Retina (tissue), 1 donor: ENCODE measurements at regions not wholly inside any gene's neighbourhood (a gene's known extent, or its start where the extent isn't known, plus 50 kb on each side); places are given as distances from the start of the nearest gene placed in this dataset.
"Not testable (repeated sequence)": the region's sequence is repeated elsewhere in the genome, so short reads cannot be mapped to it uniquely, and the experiment has no call there.

Experiments
- DNase-seq: peaks from one replicate; pipeline ENCODE4 v3.0.0-alpha.2; 2016

DNA sequence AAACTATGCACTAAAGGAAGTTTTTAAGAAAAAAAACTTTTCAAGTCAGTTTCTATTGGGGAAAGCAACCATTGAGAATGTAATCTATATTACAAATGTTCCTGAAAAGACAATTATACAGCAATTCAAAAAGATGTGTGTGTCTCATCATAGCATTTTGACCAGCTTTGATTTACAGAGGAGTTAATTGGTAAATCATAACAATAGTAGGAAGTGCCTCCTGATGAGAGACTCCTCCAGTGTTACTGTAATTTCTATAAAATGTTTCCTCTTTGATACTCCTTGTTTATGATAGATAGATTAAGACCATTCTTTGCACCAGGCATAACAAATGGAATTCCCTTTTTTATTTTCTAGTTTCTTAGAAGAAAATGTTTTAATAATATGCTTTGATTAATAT, 249.9 kb downstream of the CALCRL start:
- DNase-seq, result no peak

DNA sequence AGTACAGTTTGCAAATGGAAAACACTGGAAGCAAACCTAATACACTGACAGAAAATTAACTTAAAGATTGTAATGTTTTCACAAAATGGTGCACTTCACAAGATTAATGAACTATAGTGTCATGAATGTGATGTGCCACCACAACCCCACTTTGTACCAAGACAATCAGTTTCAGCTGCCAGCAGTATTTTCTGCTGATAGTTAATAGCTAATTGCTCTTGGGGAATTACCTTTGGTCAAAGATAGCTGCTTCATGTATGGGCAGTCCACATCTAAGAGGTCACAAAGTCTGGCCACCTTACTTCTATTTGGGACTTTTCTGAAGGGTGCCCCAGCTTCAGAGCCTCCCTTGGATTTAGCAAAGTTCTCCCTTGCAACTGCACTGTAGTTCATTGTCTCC, 254.0 kb downstream of the CALCRL start:
- no peak for DNase-seq

DNA sequence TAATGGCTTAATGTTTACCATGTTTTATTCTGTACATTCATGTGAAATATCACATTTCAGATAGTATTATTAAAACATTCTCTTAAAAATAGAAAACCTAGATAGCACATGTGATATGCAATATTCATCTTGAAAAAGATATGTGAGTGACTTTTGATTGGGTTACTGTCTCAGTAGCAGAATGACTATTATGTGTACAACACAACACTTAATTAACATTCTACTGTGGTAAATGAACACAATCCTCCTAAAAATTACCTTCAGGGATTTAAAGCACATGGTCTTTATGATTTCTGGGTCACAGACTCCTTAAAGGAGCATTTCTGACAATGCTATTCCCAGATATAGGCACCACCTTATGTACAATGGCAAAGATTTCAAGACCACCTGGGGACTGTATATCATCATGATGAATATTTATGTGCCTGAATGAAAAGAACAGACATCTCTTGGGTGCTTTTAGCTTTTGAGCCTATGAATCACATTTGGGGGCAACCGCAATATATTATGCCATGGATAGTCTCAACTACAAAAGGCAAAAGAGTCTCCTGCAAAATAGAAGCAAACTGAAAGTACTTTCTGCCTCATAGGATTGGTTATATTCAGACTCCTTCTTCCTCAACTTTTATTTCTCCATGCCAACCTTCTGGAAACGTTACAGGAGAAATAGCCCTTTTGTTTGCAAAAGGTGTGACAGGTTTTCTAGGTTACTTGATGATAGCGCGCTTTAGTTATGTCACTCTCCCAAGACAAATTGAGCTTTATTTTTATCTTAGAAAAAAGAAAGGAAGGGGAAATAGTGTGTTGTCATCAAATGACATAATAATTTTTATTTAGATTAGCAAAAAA, 259.0 kb downstream of the CALCRL start:
- DNase-seq, result no peak

DNA sequence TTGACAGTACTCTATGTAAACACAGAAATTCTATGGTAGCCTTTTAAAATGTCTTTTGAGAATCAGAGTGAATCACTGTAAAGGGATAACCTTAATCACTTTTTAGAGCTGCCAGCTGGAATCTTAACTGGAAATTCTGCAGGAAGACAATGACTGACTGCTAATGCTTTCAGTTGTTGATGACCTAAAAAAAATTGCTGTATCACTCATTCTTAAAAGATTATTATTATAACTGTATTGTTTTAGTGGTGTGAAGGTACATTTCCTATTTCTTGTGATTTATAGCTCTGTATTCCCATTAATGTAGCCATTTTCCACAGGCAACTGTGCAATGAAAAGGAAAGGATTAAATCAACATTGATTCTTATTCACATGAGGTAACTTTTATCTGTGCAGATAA, 260.5 kb downstream of the CALCRL start:
- no peak for DNase-seq

DNA sequence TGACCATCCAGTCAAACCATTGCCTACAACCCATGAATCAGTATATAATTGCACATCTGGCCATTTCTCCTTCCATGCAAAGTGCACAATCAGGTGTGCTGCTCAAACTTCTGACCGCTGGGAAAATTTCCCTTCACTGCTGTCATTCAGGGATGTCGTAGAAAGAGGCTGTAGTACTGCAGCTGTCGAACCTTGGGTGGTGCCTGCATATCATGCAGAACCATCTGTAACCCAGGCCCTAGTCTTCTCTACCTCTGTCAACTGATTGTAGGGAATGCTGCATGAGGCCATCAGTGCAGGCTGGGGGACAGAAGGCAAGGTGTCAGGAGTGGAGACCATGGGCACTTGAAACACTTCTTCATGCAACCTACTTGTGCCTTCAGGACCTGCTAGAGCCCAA, 267.5 kb downstream of the CALCRL start:
- DNase-seq, result no peak

DNA sequence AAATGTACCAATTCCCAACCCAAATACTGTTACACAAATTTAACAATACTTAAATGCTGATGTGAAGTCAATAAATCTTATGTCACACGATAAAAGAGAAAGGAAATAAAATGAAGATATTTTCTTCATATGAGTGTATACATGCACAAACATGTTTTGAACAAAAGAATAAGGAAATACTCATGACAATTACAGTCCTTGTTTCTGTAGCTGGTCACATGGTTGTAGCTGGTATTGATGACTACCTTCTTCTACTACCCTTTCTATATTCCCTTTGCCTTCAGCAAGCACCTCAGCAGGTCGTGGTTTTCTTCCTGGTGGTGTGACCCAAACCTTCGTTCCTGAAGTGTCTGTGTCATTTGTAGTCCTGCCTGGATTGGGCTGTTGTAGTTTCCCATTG, 269.2 kb downstream of the CALCRL start:
- DNase-seq, result not testable (repeated sequence)

DNA sequence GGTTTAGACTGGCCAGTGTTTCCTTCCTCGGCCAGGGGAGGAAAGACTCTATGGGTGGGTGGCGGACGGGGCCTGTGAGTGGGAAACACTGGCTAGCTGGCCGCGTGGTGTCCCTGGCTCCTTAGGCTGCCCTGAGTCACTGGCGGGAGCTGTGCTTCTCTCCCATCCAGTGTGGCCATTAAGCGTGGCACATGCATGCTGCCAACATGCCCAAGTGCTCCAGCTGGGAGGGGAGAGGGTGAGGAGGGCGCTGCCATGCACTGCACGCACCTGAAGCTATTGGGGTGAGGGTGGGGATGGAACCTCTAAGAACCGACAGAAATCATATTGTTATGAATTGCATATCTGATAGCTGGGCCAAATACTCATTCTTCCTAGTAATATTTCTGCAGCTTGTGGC, 270.8 kb downstream of the CALCRL start:
- DNase-seq, result no peak

DNA sequence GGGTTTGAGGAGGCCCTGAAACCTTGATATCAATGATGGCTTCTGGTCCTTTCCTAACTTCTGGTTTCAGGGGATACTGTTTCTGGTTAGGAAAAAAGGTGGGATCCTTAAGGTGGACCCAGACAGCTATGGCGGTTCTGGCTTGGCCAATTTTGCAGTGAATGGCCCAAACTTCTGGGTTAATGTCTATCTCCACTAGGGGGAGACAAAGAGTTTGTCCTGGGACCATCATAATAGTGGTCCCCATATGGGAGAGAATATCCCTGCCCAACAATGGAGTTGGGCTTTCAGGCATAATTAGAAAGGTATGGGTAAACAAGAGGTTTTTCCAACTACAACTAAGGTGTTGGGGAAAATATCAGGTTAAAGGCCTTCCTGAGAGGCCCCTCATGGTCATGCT, 273.5 kb downstream of the CALCRL start:
- DNase-seq, result no peak

DNA sequence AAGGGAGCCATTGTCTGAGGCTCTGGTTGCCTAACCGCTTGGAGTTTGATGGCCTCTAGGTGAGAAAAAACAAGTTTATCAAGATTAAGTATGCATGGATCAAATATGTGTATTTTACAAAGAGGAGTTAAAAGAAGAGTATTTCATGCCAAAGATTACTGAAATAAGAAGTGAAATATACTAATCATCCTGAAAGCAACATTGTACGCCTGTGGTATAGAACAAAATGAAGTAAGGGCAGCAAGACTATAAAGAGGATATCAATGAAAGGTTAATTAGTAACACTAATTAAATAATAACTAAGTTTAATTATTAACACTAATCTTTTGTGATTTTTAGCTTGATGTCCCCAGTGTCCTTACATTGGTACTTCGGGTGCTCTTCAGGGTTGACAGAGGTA, 276.7 kb downstream of the CALCRL start:
- no peak for DNase-seq

DNA sequence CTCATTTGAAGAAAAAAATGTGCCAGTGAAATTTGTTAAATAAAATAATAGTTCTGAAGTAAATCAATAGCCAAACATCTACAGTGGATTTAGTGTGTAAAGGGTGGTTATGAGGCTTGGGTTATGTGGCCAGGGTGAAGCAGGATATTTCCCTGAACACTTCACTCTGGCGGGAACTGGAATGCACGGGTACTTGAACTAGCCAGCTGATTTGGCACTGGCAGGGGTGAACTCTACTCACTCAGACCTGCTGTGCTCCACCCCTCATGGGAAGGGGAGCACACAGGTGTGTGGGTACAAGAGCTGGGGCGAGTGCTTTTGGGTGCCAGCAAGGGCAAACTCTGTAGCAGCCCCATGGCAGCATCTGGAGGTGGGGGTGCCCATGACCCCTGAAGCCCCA, 278.2 kb downstream of the CALCRL start:
- no peak for DNase-seq

DNA sequence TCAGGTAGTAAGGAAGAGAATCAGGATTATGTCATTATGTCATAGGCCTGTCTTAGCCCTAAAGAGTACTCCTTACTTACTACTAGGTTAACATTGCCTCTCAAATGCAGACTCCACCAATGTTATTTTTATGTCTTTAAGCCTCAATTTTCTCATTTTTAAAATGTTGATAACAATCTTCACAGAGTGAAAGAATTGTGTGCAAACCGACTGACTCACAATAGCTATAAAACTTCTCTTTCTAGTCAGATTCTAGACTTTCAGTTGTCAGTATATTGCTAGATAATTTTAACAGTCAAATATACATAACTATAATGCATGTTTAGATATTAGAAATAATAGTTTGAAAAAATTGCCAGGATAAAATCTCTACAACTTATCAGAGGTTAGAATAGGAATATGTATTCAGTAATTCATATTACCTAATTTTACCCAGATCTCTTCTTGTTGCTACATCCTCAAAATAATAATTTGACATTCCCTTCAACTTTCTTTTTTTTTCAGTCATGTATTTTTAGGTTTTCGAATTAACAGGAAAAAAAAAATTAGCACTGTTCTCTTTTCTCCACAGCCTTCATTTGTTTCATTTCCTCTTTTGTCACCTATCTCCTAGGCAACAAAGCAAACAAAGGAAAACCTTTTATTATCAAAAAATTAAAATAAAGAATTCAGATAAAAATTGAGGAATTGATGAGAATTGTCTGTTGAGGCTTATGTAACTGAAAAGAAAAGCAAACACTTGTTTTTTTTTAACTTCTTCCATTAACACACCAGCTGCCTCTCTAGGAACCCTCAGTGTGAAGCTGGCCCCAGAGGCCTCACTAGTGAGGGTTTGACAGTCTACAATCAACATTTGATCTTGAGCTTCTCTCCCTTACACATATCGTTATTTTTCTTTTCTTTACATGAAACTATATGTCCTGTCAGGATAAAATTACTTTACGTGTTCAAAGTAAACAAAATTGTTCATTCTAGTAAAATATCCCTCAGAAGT, 279.0 kb downstream of the CALCRL start:
- DNase-seq, result peak; percentile 25

DNA sequence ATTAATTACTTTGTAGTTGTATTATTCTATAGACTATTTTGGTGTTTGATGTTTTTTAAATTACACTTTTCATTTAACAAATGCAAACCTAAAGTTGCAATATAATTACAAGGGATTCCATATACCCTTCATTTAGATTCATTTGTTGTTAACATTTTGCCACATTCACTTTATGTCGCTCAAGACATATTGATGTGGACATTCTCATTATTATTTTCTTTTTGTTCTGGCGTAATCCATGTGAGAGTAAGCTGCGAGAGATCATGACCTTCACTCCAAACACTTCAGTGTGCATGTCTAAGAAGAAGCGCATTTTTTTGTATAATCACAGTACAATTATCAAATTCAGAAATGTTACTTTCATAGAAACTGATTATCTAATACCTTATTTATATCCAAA, 280.6 kb downstream of the CALCRL start:
- DNase-seq, result peak; percentile 33

DNA sequence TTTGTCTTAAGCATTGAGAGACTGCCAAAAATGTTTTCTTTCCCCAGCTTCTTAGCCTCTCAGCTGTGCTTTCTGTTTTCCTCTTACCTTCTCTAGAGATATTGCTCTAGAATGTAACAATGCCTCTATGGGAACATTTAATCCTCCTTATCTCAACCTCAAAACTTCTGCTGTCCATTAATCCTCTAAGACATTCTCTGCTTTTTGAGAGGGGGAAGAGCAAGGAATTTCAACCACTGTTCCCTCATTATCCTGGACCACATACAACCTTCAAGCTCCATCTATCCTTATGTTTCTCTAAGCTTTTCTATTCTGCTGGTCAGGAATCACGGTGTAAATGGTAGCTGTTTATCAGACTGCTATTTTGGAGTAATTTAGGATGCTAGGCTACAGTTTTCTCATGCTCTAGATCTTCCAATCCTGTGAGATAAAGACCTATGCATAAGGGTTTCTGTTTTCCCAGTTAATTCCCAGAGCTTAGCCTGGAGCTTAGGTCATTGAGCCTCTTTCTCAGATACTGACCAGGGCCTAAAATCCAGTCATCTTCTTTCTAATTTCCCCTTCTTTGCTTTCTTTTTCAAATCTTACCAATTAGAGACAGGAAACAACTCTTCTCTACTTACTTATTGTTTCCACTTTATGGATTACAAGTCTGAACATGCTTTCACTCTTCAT, 282.0 kb downstream of the CALCRL start:
- peak; percentile 6 for DNase-seq

DNA sequence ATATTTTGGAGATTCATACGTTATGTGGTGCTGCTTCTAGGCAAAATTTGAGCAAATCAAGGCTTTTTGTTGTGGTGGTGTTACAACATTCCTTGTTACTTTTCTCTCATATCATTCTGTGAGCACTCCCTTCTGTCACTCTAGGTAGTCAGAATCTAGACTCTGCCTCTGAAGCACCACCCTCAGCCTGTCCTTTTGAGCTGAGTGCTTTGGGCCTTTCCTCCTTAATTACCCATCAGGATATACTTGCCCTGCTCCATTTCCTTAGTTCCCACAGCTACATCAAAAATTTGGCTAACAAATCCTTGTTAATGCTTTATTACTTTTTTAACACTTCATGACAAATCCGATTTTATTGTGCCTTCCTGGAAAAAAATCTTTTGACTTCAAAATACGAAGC, 289.6 kb downstream of the CALCRL start:
- DNase-seq, result no peak

DNA sequence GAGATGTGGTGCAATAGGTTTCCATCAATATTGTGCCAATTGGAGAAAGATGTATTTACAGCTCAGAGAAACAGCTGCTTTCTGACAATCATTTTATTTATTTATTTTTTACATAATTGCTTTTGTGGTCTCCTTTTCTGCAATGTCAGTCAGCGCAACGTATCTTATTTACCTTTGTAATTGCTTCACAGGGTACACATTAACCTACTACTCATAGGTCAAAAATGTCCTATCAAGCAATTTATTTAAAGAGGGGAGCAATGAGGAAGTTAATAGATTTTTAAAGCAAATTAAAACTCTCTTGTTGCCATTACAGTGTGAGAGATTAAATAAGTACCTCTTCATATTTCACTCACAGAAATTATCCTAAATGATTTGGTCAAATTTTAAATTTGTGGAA, 291.0 kb downstream of the CALCRL start:
- DNase-seq, result no peak

DNA sequence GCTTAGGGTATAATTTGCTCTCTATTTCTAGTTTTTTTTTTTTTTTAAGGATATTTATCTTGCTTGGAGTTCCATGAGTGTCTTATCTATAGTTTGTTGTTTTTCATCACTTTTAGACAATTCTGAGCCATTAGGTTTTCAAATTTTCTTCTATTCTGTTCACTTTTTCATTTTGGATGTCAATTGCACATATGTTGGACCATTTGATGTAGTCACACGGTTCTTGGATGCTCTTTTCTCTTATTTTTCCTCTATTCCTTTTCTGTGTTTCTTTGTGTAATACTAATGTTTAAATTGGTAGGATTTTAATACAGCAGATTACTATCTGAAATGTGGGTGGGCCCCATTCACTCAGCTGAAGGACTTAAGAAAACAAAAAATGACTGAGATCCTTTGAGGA, 292.6 kb downstream of the CALCRL start:
- no peak for DNase-seq

DNA sequence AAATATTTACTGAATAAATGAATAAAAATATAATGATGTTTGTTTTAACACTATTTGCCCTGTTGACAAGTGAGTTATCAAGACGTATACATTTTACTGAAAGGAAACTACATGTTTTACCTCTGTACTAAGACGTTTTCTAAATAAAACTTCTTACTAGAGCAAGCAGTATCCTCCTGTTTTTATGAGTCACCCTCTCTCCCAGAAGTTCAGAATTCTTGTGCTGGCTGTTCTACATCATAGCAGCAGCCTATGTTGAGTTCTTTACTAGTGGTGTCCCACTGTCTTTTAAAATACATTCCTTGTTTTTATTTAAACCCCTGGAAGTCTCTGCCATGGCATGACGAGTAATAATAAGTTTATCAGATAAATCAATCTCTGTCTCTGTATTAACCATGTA, 297.4 kb downstream of the CALCRL start:
- no peak for DNase-seq

DNA sequence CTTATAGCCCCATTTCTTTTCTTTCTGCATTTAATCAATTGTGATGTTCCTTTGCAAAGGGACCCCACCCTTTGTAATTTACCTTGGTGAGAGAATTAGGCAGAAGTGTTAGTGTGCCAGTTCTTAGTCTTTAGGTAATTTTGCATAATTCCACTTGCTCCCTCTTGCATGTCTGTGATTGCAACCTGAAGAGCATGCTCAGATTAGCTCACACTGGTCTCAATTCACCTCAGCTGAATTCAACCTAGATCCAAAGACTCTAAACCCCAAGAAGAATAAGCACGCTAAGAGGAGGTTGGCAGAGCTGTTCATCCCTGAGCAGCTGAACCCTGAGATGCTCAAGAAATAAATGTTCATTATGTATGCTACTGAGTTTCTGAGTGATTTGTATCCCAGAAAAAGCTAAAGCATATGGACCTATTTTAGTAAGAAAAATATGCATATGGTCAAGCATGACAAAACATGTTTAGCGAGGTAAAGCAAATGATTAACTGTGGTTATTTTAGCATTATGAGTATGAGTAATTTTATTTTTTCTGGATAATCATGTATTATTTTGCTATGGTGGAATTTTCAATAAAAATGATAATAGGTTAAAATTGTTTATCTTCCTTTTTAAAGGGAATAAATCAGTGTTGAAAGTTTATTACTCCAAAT, 299.2 kb upstream of the ZSWIM2 start:
- DNase-seq, result no peak

DNA sequence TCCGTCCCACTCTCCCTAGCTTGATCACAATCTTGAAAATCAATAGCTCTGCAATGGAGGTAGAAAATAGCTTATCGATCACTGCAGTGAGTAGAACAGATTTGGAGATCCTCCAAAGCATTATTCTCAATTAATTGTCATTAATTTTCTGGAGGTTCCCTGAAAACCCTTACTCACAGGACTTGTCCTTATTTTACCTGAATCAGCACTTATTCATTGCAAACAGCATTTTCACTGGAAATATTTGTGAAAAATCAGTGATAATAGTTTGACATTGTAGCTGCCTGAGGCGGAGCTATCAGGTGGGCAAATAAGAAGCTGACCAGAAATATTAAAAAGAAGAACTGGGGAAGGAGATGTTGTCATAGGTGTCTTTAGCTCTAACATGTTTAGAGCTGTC, 294.6 kb upstream of the ZSWIM2 start:
- no peak for DNase-seq

DNA sequence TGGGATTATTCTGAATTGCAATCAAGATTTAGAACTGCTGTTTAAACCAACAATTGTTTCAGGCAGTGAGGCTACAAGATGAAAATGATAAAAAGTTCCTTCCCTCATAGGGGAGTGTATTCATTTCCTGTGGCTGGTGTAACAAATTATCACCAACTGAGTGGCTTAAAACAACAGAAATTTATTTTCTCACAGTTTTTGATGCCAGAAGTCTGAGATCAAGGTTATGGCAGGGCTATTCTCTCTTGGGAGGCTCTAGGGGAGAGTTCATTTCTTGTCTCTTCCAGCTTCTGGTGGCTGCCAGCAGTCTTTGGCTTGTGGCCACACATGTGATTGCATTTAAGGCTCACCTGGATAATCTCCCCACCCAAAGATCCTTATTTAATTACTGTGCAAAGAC, 290.5 kb upstream of the ZSWIM2 start:
- no peak for DNase-seq

DNA sequence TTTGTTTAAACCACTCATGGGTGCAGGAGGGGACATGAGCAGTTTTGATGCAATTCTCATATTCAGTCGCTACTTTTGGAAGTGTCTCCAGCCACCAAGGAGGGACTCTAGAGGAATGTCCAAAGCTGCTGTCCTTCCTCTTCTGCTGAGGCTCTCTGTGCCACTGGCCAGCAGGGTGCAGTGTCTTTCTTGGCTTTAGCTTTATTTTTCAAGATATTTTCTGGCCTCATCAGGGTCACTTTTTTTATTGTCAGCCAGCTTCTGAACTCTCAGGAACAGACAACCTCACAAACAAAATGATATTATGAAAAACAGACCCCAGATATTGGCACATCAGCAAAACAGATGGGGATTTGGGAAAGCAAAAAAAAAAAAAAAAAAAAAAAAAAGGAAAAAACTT, 289.3 kb upstream of the ZSWIM2 start:
- DNase-seq, result peak; percentile 14

DNA sequence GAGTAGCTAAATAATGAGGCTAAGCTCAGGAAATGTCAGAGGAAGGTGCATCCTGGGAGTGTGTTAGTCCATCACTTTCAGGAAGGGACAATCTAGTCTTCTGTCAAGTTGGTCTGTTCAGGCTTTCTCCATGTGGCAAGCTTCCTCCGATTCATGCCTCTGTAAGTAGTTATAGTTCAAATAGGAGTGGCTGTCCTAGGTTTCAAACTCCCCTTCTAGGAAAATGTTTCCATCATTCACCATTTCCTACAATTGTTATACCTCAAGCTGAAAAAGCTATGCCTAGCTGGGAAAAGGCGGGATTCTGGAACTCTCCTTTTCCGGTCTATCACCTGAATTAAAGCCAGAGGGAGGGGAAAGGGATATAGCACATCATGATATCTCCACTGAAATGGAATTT, 287.7 kb upstream of the ZSWIM2 start:
- no peak for DNase-seq

DNA sequence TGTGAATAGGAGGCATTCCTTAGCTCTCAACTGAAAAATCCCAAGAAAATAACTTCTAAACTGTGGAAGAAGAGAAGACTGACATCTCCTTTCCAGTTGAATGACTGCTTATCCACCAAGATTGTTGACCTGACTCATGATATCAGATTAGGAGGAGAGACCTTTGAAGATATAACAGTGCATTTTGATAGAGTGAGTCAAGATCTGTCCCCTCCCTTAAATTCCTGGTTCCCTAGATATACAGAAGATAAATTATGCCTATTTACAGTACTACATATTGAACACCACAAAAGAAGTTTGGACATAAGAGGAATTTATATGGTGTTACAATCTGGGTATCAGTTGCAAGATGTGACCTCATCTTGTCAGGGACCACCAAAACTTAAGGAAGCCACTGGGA, 285.3 kb upstream of the ZSWIM2 start:
- DNase-seq, result no peak
